ACC112 (cell line): ENCODE measurements at regions not wholly inside any gene's neighbourhood (a gene's known extent, or its start where the extent isn't known, plus 50 kb on each side); places are given as distances from the start of the nearest gene placed in this dataset.

Experiments used
- H2AFZ ChIP-seq: fragments of 200-600 bp; sonication (generic); one replicate; pipeline ENCODE4 v1.6.0; 2017; ENCODE audit warnings: antibody characterized with exemption, low read length; ENCODE audit not compliant: unreplicated experiment
- H3K27ac ChIP-seq: fragments of 200-600 bp; sonication (generic); 2 replicates; pipeline ENCODE4 v1.5.1; 2014; ENCODE audit warnings: low read depth, mild to moderate bottlenecking, antibody characterized with exemption, low read length, moderate library complexity
- H3K27me3 ChIP-seq: fragments of 200-600 bp; sonication (generic); 2 replicates; pipeline ENCODE4 v1.6.1; 2014; ENCODE audit warnings: mild to moderate bottlenecking, antibody characterized with exemption, low read length, moderate library complexity, mixed read lengths; ENCODE audit not compliant: insufficient read depth
- H3K36me3 ChIP-seq: fragments of 200-600 bp; sonication (generic); 2 replicates; pipeline ENCODE4 v1.6.1; 2016; ENCODE audit warnings: mild to moderate bottlenecking, antibody characterized with exemption, low read length, moderate library complexity, mixed read lengths; ENCODE audit not compliant: insufficient read depth
- H3K4me1 ChIP-seq: fragments of 200-600 bp; sonication (generic); one replicate; pipeline ENCODE4 v1.6.1; 2016; ENCODE audit warnings: low read length, mixed read lengths; ENCODE audit not compliant: insufficient read depth, unreplicated experiment, control insufficient read depth
- H3K4me3 ChIP-seq: fragments of 200-600 bp; sonication (generic); 2 replicates; pipeline ENCODE4 v1.5.1; 2014; ENCODE audit warnings: mild to moderate bottlenecking, low read depth, low read length
- H3K79me2 ChIP-seq: fragments of 200-600 bp; sonication (generic); one replicate; pipeline ENCODE4 v1.6.0; 2016; ENCODE audit warnings: low read length; ENCODE audit not compliant: control insufficient read depth, unreplicated experiment, insufficient read depth

DNA sequence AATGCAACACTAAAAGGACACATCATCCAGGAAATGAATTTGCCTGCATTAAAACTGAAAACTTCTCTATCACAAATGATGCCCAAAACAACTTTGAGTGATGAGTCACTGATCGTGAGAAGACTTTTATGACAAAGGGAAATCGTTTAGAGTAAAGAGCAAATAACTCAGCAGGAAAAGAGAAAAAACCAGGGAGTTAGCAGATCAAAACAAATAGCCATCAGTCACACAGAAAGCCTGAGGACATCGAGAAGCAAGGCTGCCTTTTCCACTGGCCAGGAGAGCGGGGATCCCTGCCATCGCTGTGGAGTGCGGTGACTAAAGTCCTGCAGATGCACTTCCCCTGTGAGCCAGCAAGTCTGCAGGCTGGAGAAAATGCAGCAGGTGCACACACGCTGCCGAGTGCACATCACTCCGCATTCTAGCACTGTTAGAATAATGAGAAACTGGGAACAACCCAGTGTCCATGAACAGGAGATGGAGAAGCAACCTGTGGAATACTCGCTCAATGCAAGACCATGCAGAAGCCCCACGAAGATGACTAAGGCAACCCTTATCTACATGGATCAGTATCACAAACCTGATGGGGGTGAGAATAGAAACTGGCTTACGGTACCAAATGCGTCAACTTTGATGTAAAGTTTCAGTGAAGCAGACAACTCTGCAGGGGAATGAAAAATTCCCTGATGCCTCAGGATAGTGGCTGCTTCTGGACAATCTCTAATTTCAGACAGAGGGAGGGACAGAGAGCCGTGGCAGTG, 86.4 kb downstream of the NSMCE3 start:
- H3K79me2 ChIP-seq: no peaks in the 10 kb centered on the region
- H3K4me3 ChIP-seq: no peak overlapping the region
- no peaks in the 10 kb centered on the region for H3K36me3 ChIP-seq
- H3K27me3 ChIP-seq: peaks cover 42% of the 10 kb centered on the region
- no peaks in the 10 kb centered on the region for H3K4me1 ChIP-seq
- no peak overlapping the region for H2AFZ ChIP-seq
- H3K27ac ChIP-seq: no peak overlapping the region

DNA sequence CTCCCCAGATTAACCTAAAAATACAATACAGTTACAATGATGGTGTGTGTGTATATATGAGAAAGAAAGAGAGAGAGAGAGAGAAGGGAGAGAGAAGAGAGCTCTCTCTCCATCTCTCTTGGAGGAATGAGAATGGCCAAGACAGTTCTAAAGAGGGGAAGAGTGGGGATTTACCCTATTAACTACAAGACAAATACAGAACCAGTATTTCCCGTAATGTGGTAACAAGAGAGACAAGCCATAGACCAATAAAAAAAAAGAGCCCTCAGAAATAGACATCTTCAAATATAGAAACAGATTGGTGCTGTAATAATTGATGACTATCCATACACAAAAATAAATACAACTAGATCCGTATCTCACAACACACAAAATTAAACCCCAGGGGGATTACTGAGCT, 87.0 kb downstream of the NSMCE3 start:
- no peaks in the 10 kb centered on the region for H3K4me1 ChIP-seq
- no peaks in the 10 kb centered on the region for H3K36me3 ChIP-seq
- H3K4me3 ChIP-seq: no peak overlapping the region
- no peak overlapping the region for H2AFZ ChIP-seq
- H3K79me2 ChIP-seq: no peaks in the 10 kb centered on the region
- H3K27ac ChIP-seq: no peak overlapping the region
- peaks cover 39% of the 10 kb centered on the region for H3K27me3 ChIP-seq

DNA sequence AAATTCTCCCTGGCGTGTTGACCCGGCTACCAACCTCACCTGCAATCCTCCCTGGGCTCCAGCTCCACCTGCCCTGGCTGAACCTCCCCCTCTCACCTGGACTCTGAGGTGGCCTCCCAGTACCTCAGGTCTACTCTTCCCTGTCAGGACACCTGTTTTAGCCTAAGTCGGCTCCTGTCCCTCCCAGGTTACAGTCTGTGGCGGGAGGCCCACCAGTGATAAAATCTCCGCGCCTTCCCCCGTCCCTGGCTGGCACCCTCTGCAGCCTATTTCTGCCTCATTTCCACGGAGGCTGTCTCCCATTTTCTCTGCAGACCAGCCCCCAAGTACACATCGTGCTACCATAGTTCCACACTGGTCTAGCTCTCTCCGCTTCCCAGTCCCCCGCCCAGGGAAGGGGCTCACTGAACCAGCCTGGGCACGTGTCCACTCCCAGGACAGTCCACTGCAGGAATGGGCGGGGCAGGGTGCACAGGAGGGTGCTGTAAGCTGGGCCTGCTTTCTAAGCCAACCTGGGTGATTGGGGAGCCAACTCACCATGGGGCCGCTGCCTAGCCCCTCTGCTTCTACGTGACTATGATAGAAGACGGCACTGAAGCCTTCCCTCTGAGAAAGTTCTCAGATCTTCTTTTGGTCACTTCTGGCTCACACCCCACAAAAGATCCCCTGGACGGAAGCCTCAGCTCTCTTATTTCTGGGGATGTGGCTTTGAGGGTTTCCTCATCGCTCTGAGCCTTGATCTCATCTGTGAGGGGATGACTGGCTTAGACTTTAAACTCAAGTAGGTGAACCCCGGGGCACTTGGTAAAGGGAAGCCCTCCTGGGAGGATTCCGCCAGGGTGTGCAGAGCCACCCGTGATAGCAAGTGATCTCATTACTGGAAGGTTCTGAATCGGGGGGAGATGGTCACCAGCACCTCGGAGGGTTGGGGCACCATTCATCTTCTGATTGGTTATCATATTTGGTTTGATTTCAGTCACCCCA, 96.6 kb downstream of the NSMCE3 start:
- Histone ChIP-seq H3K4me1 (no peaks in the 10 kb centered on the region), H3K4me3 (no peak overlapping the region), H3K27me3 (peaks cover 69% of the 10 kb centered on the region)

DNA sequence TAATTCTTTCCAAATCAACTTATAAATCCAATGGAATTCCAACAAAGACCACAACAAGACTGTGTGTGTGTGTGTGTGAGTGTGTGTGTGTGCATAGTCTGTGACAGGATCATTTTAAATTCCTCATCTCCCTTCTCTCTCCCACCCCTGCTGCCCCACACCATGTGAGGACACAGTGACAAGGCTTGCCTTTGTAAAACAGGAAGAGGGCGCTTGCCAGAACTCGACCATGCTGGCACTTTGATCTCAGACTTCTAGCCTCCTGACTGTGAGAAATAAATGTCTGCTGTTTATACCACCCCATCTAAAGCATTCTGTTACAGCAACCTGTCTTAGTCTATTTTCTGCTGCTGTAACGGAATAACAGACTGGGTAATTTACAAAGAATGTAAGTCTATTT, 99.1 kb downstream of the NSMCE3 start:
- Histone ChIP-seq H3K79me2 (no peaks in the 10 kb centered on the region), H3K36me3 (no peaks in the 10 kb centered on the region), H3K4me1 (no peaks in the 10 kb centered on the region), H3K27me3 (peaks cover 53% of the 10 kb centered on the region), H2AFZ (no peak overlapping the region), H3K27ac (no peak overlapping the region), H3K4me3 (no peak overlapping the region)

More for the DNA sequence above, 96.6 kb downstream of the NSMCE3 start:
- H2AFZ ChIP-seq: no peak overlapping the region
- H3K27ac ChIP-seq: no peak overlapping the region
- H3K36me3 ChIP-seq: no peaks in the 10 kb centered on the region
- no peaks in the 10 kb centered on the region for H3K79me2 ChIP-seq
